OCI-LY1 (cell line): ENCODE measurements at regions not wholly inside any gene's neighbourhood (a gene's known extent, or its start where the extent isn't known, plus 50 kb on each side); places are given as distances from the start of the nearest gene placed in this dataset.

Experiments
- CTCF ChIP-seq: fragments of 200-600 bp; sonication (generic), shearing (Covaris generic); IDR thresholded peaks from 2 replicates; pipeline ENCODE4 v1.5.1; 2017; ENCODE audit warnings: mild to moderate bottlenecking, antibody characterized with exemption, low read length, moderate library complexity, mixed read lengths
- EZH2 ChIP-seq: fragments of 200-600 bp; sonication (generic), shearing (Covaris generic); IDR thresholded peaks from 2 replicates; pipeline ENCODE4 v1.8.0; 2017; ENCODE audit warnings: borderline replicate concordance, mixed run types, mild to moderate bottlenecking, antibody characterized with exemption, low read length, moderate library complexity, mixed read lengths

GRCh38 chr18:45304558-45304957 lies 310.7 kb upstream of the SLC14A2 start:
- TF ChIP-seq CTCF (no peak), EZH2 (no peak)
